ENCODE measurements at regions not wholly inside any gene's neighbourhood (a gene's known extent, or its start where the extent isn't known, plus 50 kb on each side); places are given as distances from the start of the nearest gene placed in this dataset.

DNA sequence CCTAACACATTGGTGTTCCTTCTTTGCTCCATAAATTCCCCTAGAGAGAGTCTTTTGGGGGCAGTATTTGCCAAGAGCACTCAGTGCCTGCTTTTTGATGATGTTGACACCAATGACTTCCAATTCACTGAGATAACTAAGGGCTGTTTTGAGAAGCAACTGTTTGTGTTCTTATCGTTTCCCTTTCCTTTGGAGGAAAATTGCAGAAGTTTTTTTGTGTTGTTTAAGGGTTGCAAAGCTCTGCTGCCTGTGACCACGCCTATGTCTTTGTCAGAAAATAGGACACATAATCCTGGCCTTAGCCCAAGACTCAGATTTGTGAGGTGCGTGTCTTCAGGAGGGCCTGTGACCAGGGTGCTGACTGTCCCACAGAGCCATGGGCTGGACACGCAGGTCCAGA, 99.6 kb downstream of the FAM43A start:
- no peaks in the 10 kb centered on the region for H3K36me3 ChIP-seq (ENCODE audit: insufficient read depth)
- no peaks in the 10 kb centered on the region for H3K4me1 Mint-ChIP-seq
- H4K20me1 ChIP-seq (replicated peaks; ENCODE audit: insufficient read depth), result no peaks in the 10 kb centered on the region
- no peak overlapping the region for H3K4me3 ChIP-seq
- H3K4me1 ChIP-seq (ENCODE audit: insufficient read depth), result no peaks in the 10 kb centered on the region
- H3F3A ChIP-seq (replicated peaks; ENCODE audit: low read depth), result no peaks in the 10 kb centered on the region
- no peak for DNase-seq (ENCODE audit: low spot score)
- H3K9me3 Mint-ChIP-seq, result no peaks in the 10 kb centered on the region
- no peak overlapping the region for H2AFZ ChIP-seq
- no peak overlapping the region for H3K27ac Mint-ChIP-seq
- H3K36me3 Mint-ChIP-seq (ENCODE audit: low read depth), result no peaks in the 10 kb centered on the region
- ATAC-seq, result no peak
- H3K9me2 ChIP-seq (ENCODE audit: insufficient read depth), result peaks cover 8% of the 10 kb centered on the region; the same call in 1 of the 2 replicates
- no peak overlapping the region for H3K4me2 ChIP-seq
- H3K27ac ChIP-seq (ENCODE audit: low read depth), result no peak overlapping the region
- no peaks in the 10 kb centered on the region for H3K79me2 ChIP-seq (replicated peaks; ENCODE audit: insufficient read depth)
- H3K4me3 Mint-ChIP-seq, result no peak overlapping the region
- H3K27me3 Mint-ChIP-seq (ENCODE audit: insufficient read depth, low read depth, poor library complexity), result no peaks in the 10 kb centered on the region
- TF ChIP-seq, protein P1, sequence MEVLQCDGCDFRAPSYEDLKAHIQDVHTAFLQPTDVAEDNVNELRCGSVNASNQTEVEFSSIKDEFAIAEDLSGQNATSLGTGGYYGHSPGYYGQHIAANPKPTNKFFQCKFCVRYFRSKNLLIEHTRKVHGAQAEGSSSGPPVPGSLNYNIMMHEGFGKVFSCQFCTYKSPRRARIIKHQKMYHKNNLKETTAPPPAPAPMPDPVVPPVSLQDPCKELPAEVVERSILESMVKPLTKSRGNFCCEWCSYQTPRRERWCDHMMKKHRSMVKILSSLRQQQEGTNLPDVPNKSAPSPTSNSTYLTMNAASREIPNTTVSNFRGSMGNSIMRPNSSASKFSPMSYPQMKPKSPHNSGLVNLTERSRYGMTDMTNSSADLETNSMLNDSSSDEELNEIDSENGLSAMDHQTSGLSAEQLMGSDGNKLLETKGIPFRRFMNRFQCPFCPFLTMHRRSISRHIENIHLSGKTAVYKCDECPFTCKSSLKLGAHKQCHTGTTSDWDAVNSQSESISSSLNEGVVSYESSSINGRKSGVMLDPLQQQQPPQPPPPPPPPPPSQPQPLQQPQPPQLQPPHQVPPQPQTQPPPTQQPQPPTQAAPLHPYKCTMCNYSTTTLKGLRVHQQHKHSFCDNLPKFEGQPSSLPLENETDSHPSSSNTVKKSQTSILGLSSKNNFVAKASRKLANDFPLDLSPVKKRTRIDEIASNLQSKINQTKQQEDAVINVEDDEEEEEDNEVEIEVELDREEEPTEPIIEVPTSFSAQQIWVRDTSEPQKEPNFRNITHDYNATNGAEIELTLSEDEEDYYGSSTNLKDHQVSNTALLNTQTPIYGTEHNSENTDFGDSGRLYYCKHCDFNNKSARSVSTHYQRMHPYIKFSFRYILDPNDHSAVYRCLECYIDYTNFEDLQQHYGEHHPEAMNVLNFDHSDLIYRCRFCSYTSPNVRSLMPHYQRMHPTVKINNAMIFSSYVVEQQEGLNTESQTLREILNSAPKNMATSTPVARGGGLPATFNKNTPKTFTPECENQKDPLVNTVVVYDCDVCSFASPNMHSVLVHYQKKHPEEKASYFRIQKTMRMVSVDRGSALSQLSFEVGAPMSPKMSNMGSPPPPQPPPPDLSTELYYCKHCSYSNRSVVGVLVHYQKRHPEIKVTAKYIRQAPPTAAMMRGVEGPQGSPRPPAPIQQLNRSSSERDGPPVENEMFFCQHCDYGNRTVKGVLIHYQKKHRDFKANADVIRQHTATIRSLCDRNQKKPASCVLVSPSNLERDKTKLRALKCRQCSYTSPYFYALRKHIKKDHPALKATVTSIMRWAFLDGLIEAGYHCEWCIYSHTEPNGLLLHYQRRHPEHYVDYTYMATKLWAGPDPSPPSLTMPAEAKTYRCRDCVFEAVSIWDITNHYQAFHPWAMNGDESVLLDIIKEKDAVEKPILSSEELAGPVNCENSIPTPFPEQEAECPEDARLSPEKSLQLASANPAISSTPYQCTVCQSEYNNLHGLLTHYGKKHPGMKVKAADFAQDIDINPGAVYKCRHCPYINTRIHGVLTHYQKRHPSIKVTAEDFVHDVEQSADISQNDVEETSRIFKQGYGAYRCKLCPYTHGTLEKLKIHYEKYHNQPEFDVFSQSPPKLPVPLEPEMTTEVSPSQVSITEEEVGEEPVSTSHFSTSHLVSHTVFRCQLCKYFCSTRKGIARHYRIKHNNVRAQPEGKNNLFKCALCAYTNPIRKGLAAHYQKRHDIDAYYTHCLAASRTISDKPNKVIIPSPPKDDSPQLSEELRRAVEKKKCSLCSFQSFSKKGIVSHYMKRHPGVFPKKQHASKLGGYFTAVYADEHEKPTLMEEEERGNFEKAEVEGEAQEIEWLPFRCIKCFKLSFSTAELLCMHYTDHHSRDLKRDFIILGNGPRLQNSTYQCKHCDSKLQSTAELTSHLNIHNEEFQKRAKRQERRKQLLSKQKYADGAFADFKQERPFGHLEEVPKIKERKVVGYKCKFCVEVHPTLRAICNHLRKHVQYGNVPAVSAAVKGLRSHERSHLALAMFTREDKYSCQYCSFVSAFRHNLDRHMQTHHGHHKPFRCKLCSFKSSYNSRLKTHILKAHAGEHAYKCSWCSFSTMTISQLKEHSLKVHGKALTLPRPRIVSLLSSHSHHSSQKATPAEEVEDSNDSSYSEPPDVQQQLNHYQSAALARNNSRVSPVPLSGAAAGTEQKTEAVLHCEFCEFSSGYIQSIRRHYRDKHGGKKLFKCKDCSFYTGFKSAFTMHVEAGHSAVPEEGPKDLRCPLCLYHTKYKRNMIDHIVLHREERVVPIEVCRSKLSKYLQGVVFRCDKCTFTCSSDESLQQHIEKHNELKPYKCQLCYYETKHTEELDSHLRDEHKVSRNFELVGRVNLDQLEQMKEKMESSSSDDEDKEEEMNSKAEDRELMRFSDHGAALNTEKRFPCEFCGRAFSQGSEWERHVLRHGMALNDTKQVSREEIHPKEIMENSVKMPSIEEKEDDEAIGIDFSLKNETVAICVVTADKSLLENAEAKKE (CRISPR knock-in tag; IDR thresholded peaks at IDR 0.05), result no peak
- no peaks in the 10 kb centered on the region for H3K27me3 ChIP-seq (ENCODE audit: insufficient read depth)

DNA sequence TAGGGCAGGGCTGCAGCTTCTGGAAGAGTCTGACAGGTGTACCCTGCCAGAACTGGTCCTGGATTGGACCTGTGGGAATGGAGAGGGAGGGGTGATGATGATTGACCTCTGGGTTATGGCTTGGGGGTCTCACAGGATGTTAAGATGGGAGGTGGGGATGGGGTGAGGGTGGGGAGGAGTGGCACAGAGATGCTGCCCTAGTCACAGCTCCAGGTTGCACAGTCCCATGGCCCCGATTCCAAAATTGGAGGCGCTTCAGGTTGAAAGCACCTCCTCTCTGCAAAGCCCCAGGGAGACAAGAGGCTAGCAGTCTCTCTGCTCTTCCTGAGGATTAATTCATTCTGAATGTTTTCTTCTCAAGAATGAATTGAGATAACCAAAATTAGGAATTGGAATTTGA, 101.4 kb downstream of the FAM43A start:
- Histone ChIP-seq H3K36me3 (ENCODE audit: insufficient read depth) (no peaks in the 10 kb centered on the region), H3K4me1 (ENCODE audit: insufficient read depth) (no peaks in the 10 kb centered on the region), H3K9me2 (ENCODE audit: insufficient read depth) (peaks cover 5% of the 10 kb centered on the region; the same call in 1 of the 2 replicates), H3K79me2 (replicated peaks; ENCODE audit: insufficient read depth) (no peaks in the 10 kb centered on the region), H3K27ac (ENCODE audit: low read depth) (no peak overlapping the region), H3K27me3 (ENCODE audit: insufficient read depth) (no peaks in the 10 kb centered on the region), H4K20me1 (replicated peaks; ENCODE audit: insufficient read depth) (no peaks in the 10 kb centered on the region), H3K4me2 (no peak overlapping the region), H3F3A (replicated peaks; ENCODE audit: low read depth) (no peaks in the 10 kb centered on the region), H2AFZ (no peak overlapping the region), H3K4me3 (no peak overlapping the region)
- no peaks in the 10 kb centered on the region for H3K36me3 Mint-ChIP-seq (ENCODE audit: low read depth)
- H3K27ac Mint-ChIP-seq, result no peak overlapping the region
- H3K27me3 Mint-ChIP-seq (ENCODE audit: insufficient read depth, low read depth, poor library complexity), result peaks cover 5% of the 10 kb centered on the region
- H3K4me3 Mint-ChIP-seq, result no peak overlapping the region
- no peaks in the 10 kb centered on the region; the same call in 2 of the 3 replicates for H3K9me3 Mint-ChIP-seq
- ATAC-seq (no peak), DNase-seq (ENCODE audit: low spot score) (no peak)
- H3K4me1 Mint-ChIP-seq, result no peaks in the 10 kb centered on the region
- TF ChIP-seq ZNF331 (CRISPR knock-in tag; IDR thresholded peaks at IDR 0.05; ENCODE audit: low read depth), result no peak
- TF ChIP-seq EZH2phosphoT487 (IDR thresholded peaks at IDR 0.05; ENCODE audit: unreplicated experiment), result no peak

All from GM23338 (cell line).